ENCODE measurements at regions not wholly inside any gene's neighbourhood (a gene's known extent, or its start where the extent isn't known, plus 50 kb on each side); places are given as distances from the start of the nearest gene placed in this dataset.

GRCh38 chr1:226479474-226479873 is 69.1 kb upstream of the STUM start:
- BruUV-seq (replicated peaks), result no TSS peak
- H3K27me3 ChIP-seq (ENCODE audit: insufficient read depth, low read length), result peaks cover 16% of the 10 kb centered on the region

More at GRCh38 chr1:226479474-226479873, 69.1 kb upstream of the STUM start:
- RAD21 ChIA-PET (ENCODE audit: low non-redundant PET in 1 of 2, low total read pairs in 2 of 2, uncharacterized antibody in 2 of 2, unreplicated experiment in 2 of 2), result no interaction called here
- H3K4me1 ChIP-seq (ENCODE audit: control insufficient read depth in 1 of 2, insufficient read depth in 2 of 2, low read length in 2 of 2), result no peaks in the 10 kb centered on the region
- H3K27ac ChIP-seq (ENCODE audit: low read depth, low read length), result no peak overlapping the region
- no peak overlapping the region for H3K4me2 ChIP-seq (ENCODE audit: low read length)
- H3K9me3 ChIP-seq (ENCODE audit: control insufficient read depth in 1 of 2, insufficient read depth in 1 of 2, low read depth in 1 of 2, low read length in 2 of 2), result no peaks in the 10 kb centered on the region
- POLR2A ChIA-PET, result interaction anchor here (0.6 kb wide), 1 partner anchor 36 kb away, joined by 3 read pairs; no protein-coding TSS in a partner anchor
- no peaks in the 10 kb centered on the region for H4K20me1 ChIP-seq (ENCODE audit: insufficient read depth)
- intact Hi-C loops (cut with micrococcal nuclease), result no loop called here
- no peak overlapping the region for H3K9ac ChIP-seq (ENCODE audit: low read length)
- H3K9me2 ChIP-seq (ENCODE audit: insufficient read depth), result no peaks in the 10 kb centered on the region
- DNase-seq (ENCODE audit: low read depth, low spot score), result no peak
- H2AFZ ChIP-seq (ENCODE audit: low read depth, low read length, poor library complexity, severe bottlenecking), result no peak overlapping the region
- no peaks in the 10 kb centered on the region for H3K79me2 ChIP-seq (ENCODE audit: insufficient read depth, low read length)
- ATAC-seq, result no peak
- no peak overlapping the region for H3K4me3 ChIP-seq (replicated peaks in 1 of 2; ENCODE audit: low read depth in 1 of 2, low read length in 2 of 2)
- H3K36me3 ChIP-seq (ENCODE audit: control insufficient read depth in 1 of 2, insufficient read depth in 2 of 2, low read length in 2 of 2), result no peaks in the 10 kb centered on the region
- CTCF ChIA-PET, result no interaction called here
- TF ChIP-seq SRF (IDR thresholded peaks at IDR 0.05; ENCODE audit: low read depth) (no peak), CTCF (IDR thresholded peaks at IDR 0.05 in 2 of 3, conservative IDR thresholded peaks at IDR 0.05 in 1 of 3; ENCODE audit: borderline replicate concordance in 1 of 3, insufficient read depth in 1 of 3, low read depth in 2 of 3, low read length in 2 of 3) (no peak), TCF7L2 (IDR thresholded peaks at IDR 0.05; ENCODE audit: borderline replicate concordance, extremely low read depth, insufficient read depth, insufficient read length) (no peak), ZBTB33 (IDR thresholded peaks at IDR 0.05; ENCODE audit: extremely low read depth, insufficient replicate concordance, low read length) (no peak), CBX3 (IDR thresholded peaks at IDR 0.05; ENCODE audit: low read depth) (no peak), RAD21 (IDR thresholded peaks at IDR 0.05; ENCODE audit: low read depth) (no peak), ZNF274 (IDR thresholded peaks at IDR 0.05; ENCODE audit: low read depth, low read length) (no peak), EGR1 (IDR thresholded peaks at IDR 0.05; ENCODE audit: low read depth) (no peak), JUND (IDR thresholded peaks at IDR 0.05) (no peak), CEBPB (IDR thresholded peaks at IDR 0.05; ENCODE audit: low read depth) (no peak), EZH2 (IDR thresholded peaks at IDR 0.05) (no peak), ATF3 (IDR thresholded peaks at IDR 0.05) (no peak), EZH2phosphoT487 (IDR thresholded peaks at IDR 0.05; ENCODE audit: borderline replicate concordance) (no peak), ELF1 (IDR thresholded peaks at IDR 0.05; ENCODE audit: borderline replicate concordance, low read depth) (no peak)

Data from HCT116 (cell line).